Right hindlimb (tissue), 1 donor: ENCODE measurements at regions not wholly inside any gene's neighbourhood (a gene's known extent, or its start where the extent isn't known, plus 50 kb on each side); places are given as distances from the start of the nearest gene placed in this dataset.
A peak's percentile ranks its signal among the peaks of the same experiment; 100 is the strongest.
"Not testable (repeated sequence)": the region's sequence is repeated elsewhere in the genome, so short reads cannot be mapped to it uniquely, and the experiment has no call there.

Experiments used
- DNase-seq: peaks from one replicate; pipeline ENCODE4 v3.0.0-alpha.2; 2018

DNA sequence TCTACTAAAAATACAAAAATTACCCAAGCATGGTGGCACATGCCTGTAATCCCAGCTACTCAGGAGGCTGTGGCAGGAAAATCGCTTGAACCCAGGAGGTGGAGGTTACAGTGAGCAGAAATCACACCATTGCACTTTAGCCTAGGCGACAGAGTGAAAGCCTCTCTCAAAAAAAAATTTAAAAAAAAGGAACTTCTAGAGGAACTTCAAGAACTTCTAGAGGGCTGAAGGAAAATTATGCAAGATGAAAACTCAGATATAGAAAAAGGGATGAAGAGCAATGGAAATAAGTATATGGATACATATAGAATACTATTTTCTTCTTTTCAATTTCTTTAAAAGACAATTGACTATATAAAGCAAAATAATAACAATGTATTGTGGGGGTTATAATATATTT is 51.2 kb upstream of the PRR5 start:
- no peak for DNase-seq

DNA sequence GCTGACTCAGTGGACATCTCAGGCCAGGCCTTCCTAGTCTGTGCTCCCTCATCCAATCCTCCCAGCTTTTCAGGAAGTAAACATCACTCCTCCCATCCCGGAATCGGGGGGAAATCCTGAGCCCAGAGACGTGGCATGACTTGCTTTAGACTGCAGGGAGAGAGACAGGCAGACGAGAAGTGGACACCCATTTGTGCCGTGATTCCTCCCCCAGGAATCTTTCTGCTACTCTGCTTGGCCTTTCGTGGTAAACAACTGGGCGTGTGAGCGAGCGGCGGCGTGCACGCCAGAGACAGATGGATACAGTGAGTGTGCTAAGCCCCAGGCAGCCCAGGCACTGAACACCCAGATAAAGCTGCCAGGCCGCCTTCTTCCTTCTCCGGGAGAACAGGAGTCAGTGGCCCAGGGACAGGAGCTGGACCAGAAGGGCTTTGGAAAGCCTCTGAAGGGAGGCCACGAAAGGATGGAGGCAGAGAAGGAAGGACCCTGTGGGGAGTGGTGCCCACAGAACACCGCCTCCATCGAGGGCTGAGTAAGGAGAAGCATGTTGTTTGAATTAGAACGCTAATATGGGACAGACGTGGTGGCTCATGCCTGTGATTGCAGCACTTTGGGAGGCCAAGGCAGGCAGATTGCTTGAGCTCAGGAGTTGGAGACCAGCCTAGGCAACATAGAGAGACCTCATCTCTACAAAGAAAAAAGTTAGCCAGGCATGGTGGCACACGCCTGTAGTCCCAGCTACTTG is 53.0 kb upstream of the PRR5 start:
- no peak for DNase-seq

GRCh38 chr22:44648085-44648820 is 53.8 kb upstream of the PRR5 start:
- no peak for DNase-seq

- no peak for DNase-seq
These were observed 54.9 kb upstream of the PRR5 start for GRCh38 chr22:44647141-44647540.

DNA sequence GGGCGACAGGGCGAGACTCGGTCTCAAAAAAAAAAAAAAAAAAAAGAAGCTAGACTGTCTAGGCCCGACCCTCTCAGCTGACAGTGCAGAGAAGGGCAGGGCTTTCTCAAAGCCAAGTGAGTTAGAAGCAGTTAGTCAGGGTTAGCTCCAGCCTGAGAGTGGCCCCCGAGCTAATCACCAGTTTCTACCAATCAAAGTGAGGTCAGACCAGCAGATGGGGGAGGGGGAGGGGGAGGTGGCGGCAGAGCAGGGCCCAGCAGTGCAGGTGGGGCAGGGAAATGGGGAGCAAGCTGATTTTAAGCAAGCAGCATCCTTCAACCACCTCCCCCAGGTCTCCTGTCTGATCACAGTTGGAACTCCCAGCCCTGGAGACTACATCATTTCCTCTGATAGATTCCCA is 55.3 kb upstream of the PRR5 start:
- no peak for DNase-seq

DNA sequence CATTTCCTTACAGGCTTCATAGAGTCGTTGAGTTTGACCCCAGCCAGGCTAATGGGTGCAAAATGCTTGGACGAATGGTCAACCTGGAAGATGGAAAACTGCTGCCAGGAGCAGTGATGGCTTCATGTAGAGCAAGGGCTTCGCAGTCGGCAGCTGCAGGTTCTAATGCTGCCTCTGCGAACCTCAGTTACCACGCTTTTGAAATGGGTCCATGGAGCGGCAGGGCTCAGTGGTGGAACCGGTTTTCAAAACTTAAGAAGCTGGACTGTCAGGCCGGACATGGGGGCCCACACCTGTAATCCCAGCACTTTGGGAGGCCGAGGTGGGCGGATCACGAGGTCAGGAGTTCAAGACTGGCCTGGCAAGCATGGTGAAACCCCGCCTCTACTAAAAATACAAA is 55.9 kb upstream of the PRR5 start:
- DNase-seq = no peak

DNA sequence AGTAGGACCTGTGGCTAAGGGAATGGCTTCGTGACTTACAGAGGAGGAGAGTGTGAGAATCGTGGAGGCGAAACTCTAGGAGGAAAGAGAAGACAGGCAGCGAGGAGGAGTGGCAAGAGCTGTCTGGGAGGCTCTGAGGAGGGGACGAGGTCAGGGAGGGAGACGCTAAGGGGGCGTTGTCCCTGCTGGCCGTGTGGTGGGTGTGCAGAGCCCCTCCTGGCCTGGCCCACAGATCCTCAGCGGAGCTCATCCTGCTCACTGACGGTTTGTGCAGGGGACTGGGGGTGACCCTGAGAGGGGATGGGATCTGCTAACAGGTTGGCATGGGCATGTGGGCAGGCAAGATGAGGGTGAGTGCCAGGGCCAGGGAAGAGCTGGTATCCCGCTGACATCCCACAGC is 56.5 kb upstream of the PRR5 start:
- no peak for DNase-seq

DNA sequence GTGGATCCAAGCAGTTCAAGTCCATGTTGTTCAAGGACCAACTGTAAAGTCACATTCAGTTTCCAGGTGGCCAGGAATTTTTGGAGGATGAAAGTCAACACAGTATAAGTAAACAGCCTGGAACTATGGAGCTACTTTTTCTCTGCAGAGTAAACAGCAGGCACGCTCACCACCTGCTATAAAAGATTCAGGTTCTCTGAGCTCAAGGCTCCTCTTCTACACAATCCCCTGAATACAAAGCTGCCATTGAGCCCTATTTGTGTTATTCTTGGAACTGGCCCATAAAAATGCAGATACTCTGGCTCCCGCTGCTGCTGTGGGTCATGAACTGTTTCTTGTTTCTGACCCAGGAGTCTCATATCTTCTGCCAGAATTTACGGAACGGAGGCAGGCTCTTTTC is 56.9 kb upstream of the PRR5 start:
- DNase-seq = no peak

GRCh38 chr22:44643526-44644101 is 58.4 kb upstream of the PRR5 start:
- not testable (repeated sequence) for DNase-seq

GRCh38 chr22:44642096-44642644 is 59.8 kb upstream of the PRR5 start:
- DNase-seq = no peak

GRCh38 chr22:44640618-44641155 is 61.3 kb upstream of the PRR5 start:
- no peak for DNase-seq

DNA sequence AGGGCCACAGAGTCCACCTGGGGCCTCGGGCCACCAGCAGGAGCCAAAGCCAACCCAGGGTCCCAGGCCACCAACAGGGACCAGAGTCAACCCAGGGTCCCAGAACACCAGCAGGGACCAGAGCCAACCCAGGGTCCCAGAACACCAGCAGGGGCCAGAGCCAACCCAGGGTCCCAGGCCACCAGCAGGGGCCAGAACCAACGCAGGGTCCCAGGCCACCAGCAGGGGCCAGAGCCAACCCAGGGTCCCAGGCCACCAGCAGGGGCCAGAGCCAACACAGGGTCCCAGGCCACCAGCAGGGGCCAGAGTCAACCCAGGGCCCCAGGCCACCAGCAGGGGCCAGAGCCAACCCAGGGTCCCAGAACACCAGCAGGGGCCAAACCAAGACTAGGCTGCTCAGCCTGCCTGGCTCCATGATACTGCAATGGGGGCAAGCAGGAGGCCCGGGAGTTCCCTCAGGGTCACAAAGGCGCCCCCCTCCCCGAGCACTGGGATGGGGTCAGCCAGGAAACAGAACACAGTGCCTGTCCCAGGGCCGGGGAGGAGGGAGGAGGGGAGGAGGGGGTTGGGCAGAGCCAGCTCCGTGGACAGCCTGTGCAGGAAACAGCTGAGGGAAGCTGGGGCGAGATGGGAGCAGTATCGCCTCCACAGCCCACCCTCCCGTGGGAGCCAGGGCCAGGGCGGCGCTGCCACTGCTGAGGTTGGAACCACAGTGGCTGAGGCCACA is 62.0 kb upstream of the PRR5 start:
- DNase-seq = peak; percentile 76

GRCh38 chr22:44638971-44639760 is 62.8 kb upstream of the PRR5 start:
- peak; percentile 86 for DNase-seq

DNA sequence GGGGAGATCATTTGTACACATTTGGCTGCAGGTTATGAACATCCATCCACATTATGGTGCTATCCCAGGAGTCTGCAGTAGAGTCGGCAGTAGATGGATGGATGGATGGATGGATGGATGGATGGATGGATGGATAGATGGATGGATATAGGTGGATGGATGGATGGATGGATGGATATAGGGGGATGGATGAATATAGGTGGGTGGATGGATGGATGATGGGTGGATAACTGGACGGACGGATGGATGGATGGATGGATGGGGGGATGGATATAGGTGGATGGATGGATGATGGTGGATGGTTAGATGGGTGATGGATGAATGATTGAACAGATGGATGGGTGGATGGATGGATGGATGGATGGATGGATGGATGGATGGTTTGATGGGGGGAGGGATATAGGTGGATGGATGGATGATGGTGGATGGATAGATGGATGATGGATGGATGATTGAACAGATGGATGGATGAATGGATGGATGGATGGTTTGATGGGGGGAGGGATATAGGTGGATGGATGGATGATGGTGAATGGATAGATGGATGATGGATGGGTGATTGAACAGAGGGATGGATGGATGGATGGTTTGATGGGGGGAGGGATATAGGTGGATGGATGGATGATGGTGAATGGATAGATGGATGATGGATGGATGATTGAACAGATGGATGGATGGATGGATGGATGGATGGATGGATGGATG is 65.3 kb upstream of the PRR5 start:
- not testable (repeated sequence) for DNase-seq

DNA sequence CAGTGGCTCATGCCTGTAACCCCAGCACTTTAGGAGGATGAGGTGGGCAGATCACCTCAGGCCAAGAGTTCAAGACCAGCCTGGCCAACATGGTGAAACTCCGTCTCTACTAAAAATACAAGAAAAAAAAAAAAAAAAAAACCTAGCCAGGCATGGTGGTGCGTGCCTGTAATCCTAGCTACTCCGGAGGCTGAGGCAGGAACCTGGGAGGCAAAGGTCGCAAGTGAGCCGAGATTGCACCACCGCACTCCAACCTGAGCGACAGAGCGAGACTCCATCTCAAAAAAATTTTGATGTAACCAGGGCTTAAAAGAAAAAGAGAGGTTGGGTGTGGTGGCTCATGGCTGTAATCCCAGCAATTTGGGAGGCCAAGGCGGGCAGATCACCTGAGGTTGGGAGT is 66.4 kb upstream of the PRR5 start:
- DNase-seq = not testable (repeated sequence)

DNA sequence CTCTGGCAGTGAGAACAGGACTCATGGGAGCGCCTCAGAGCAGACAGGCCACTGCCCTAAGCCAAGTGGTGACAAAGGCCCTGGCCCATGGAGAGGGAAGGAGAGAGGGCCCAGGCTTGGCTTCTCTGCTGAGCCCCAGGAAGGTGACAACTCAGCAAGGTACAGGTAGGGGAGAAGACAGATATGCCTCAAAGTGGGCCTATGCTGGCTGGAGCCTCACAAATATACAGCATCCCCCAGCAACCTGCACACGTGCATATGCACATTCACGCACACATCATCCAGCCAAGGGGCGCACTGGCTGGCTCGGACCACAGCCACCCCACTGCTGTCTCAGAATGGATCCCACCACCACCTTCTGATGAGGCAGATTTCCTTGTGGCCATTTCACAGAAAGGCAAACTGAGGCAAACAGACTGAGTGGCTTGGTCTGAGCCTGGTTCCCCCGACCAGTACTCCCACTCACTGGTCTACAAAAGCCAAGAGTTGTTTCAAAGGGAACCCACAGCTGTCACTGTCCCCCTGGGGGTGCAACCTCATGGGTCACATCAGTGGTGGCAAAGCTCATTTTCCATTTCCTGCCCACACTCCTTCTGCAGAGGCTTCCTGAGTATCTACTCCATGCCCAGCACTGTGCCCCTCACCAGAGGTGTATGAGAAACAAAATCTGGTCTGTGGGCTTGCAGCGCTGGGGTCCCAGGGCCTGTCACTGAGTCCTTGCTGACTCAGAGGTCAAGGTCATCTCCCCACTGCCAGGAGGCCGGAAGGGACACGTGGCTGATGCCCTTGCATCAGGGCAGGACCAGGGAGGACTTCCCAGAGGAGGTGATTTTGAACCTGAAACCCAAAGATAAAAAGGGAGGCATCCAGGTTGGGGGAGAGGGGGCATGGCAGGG is 67.3 kb upstream of the PRR5 start:
- no peak for DNase-seq

GRCh38 chr22:44633647-44634046 is 68.4 kb upstream of the PRR5 start:
- no peak for DNase-seq

DNA sequence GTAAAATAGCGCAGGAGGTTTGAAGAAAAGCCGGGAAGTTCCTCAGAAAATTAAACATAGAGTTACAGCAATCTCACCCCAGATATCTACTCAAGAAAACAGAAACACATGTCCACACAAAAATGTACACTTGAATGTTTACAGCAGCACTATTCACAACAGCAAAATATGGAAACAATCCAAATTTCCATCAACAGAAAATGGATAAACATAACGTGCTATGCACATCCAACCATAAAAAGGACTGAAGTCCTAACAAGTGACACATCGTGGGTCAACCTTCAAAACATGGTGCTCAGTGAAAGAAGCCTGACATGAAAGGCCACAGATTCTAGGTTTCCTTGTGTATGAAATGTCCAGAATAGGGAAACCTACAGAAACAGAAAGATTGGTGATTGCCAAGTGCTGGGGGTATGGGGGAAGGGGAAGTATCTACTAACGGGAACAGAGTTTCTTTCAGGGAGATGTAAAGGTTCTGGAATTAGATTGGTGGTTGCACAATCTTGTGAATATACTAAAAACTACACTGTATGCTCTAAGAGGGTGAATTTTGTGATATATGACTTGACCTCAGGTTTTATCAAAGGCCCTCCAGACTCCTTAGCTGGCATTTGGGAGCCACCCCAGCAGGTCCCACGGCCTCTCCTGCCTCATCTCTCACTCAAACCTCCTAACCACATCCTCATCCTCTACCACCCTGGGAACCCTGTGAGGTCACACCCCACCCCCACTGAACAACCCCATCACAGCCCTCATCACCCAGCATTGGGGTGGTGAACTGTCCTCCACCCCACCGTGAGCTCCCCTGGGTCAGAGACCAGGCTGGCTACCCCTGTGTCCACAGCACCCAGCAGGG is 69.2 kb upstream of the PRR5 start:
- peak; percentile 24 for DNase-seq

DNA sequence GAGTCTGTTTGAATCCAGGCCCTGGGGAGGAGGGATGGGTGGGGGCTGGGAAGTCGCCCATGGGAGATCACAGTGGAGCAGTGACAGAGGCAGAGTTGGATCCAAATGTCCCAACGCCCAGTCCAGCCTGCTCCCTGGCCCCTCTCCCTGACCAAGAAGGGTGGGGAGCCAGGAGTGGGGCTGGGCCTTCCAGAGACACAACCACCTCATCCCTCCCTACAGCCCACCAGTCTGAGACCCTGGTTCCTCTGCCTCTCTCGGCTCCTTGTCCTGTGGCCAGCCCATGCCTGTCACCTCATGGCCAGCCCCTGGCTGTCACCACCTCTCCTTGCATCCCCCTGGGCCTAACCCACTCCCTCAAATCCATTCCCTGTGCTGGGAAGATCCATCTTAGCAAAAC is 71.2 kb upstream of the PRR5 start:
- no peak for DNase-seq
